Fibroblast of skin of right biceps (primary cell): ENCODE measurements at regions not wholly inside any gene's neighbourhood (a gene's known extent, or its start where the extent isn't known, plus 50 kb on each side); places are given as distances from the start of the nearest gene placed in this dataset.
A peak's percentile ranks its signal among the peaks of the same experiment; 100 is the strongest.

Source experiments
- DNase-seq: peaks from one replicate; pipeline ENCODE4 v3.0.0-alpha.2; 2013

DNA sequence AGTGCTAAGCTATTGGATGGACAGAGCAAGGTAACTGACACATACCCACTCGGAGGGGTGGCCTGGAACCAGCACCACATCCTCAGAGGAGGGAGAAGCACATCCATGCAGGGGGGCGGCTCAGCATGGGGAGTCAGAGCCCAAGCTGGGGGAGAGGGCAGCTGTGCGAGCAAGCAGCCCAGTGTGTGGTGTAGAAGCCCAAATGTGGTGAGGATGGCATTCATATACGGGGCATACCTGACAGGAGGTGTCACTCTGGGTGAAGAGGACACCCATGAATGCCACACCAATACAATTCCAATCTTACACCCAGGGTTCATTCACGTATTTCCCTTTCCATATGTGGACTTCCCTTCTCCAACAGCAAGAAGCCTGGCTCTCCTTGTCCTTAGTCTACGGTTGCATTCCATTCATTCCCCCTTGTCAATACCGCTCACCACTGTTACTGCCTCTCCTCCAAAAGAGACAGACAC, 58.7 kb upstream of the ACAN start:
- DNase-seq: peak; percentile 83

DNA sequence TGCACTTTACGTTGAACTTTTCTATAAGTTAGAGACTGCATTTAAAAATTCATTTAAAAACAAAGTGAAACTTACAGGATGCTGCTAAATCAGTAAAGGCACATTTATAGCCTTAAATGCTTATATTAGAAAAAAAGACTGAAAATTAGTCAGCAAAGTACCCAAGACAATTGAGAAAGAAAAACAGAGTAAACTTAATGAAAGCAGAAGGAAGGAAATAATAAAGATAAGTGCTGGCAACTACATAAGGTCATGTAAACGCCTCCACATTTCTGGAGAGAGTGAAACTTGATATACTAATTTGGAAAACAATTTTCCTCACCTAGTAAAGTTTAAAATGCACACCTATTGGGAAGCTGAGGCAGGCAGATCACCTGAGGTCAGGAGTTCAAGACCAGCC, 58.2 kb upstream of the ACAN start:
- no peak for DNase-seq

DNA sequence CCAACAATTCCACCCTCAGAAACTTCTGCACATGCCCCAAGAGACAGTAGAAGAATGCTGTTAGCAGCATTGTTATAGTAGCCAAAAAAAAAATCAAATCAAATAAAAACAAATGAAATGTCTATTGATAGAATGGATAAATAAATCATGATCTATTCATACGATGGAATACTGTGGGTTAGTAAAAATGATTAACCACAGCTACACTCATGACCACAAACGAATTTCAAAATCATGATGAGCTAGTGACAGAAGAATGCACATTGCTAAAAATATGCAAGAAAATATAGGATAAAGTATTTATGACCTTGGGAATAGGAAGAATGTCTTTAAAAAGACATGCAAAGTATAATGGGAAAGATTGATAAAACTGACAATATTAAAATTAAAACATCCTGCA, 57.5 kb upstream of the ACAN start:
- peak; percentile 94 for DNase-seq

DNA sequence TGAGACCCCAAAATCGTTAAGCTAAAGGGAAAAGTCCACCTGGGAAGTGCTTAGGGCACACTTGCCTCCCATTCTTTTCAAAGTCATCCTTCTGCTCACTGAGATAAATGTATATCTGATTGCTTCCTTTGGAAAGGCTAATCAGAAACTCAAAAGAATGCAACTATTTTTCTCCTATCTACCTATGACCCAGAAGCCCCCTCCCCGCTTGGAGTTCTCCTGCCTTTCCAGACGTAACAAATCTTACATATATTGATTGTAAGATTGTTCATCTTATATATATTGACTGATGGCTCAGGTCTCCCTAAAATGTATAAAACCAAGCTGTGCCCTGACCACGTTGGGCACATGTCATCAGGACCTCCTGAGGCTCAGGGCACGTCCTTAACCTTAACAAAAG, 56.8 kb upstream of the ACAN start:
- no peak for DNase-seq

DNA sequence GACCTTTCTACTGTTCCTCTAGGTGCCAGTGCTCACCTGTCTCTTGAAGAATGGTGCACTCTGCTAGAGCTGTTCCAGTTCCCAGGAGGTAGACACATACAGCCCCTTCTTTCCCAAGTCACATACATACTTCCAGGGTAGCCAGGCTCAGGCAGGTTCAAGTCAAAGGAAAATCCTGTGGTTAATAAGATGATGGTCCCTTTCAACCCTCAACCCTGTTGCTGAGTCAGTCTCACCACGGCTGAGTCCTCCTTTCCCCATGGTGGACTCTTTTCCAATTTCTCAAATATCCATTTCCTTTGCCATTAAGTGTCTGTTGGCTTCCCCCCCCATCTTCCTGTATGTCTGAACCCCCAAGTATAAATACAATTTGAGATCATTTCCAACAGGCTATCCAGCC, 56.1 kb upstream of the ACAN start:
- DNase-seq: peak; percentile 58

DNA sequence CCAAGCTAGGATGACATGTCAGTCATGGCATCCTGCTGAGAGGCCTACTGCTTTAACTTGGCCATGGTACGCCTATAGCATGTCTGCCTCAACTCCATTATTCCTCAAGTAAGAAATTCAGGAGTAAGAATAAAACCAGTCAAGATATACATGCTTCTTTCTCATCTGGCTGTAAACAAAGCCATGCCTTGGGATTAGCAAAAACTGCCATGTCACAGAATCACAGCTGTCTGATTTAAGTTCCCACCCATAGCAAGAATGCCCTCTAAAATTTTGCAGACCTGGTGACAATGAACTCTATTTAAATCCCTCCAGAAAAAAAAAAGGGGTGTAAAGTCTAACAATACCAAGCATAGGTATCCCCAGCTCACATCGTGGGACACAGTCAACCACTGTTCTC, 55.6 kb upstream of the ACAN start:
- DNase-seq: no peak

DNA sequence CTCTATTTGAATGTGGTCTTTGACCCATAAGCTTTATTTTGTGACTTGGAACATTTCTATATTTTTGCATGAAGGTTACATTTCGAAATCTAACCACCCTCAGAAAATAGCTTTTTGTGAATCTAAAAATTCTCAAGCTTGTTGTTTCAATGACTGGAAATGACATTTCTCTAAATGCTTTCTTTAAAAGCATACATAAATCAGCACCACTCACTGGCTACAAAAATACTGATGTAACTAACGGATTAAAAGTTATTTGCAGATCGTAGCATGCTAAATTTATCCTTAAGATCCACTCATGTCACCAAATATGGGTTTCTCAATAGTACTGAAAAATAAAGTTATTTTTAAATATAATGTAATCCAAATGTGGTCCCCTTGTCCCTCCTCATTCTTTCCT, 55.2 kb upstream of the ACAN start:
- peak; percentile 73 for DNase-seq

DNA sequence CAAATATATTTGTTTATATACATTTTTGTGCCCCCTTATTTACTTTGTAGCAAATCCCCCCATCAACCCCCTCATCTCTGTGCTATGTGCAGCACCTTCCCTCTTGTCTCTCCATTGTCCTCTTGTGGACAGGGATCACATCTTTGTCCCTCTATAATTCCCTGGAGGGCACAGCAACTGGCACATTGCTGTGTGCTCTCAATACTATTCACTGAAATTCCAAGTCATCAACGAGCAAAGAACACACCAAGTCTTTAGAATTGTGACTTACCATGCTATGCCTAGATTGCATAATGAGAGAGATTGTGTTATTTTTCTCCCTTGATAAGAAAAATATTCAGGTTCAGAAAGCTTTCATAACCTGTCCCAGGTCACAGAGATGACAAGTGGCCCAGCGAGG, 54.6 kb upstream of the ACAN start:
- DNase-seq: no peak

DNA sequence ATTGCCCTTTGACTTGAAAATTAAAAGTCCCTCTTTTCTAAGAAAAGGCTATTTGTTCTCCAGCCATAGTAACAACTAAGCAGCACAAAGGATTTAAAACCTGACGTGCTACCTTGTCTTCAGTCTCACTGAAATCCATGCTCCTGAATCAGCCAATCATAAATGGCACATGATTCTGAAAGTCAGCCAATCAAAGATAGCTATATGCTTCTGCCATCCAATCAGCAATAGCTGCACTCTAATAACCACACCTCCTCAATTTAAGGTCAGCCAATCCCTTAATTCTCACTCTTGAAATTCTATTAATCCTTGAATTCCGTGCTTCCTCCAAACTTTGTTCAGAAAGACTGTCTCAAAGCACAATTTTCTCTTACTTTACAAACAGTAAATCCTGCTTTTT, 53.5 kb upstream of the ACAN start:
- DNase-seq: no peak

DNA sequence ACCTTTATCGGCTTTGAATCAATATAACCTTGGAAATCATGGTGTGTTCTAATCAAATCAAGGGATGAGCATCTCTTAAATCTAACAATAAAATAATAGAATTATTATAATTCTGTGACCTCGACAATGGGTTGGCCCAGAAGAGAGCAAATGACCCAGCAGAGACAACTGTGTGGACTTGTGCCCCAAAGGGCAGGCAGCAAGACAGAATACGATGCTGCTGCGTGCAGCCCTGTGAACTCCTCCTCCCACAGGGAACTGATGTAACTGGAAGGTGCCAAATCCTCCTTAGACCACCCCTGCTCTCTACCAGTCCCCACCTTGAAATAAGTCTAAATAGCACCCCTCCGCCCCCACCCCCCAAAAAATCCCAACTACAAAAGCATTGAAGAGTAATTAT, 50.7 kb upstream of the ACAN start:
- DNase-seq: no peak

DNA sequence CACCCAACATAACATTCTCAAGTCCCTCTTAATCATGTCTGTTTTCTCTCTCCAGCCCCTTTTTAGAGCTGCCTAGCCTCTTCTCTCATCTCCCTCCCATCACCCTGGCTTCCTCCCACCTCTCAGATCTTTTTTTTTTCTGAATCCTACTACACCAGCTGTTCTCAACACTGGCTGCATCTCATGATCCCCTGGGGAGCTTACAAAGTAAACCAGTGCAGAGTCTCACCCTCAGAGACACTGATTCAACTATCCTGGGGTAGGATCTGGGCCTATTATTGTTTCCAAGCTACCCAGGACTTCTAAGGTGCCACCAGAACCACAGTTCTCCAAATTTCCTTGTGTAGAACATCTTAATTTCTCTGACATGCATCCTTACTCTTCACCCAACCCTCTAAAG, 50.3 kb upstream of the ACAN start:
- DNase-seq: no peak
